Endothelial cell of umbilical vein (primary cell): ENCODE measurements at regions not wholly inside any gene's neighbourhood (a gene's known extent, or its start where the extent isn't known, plus 50 kb on each side); places are given as distances from the start of the nearest gene placed in this dataset.

Experiments used
- BruUV-seq: library from RNA; stranded (reverse); fragments of 400-500 nt; replicated peaks from 2 replicates; lab custom pipeline; 2021; lab: Mats Ljungman, UMichigan
- CTCF ChIA-PET: fragments of 300-600, 350-600 bp; sonication (Branson Sonifier 250); formaldehyde crosslinking; loops from one replicate; lab custom pipeline; 2021; ENCODE audit warnings: antibody characterized with exemption, inconsistent platforms; lab: Charles Lee
- POLR2A ChIA-PET: fragments of 300-600, 350-600 bp; sonication (Branson Sonifier 250); formaldehyde crosslinking; loops from one replicate; lab custom pipeline; 2021; ENCODE audit warnings: antibody characterized with exemption, inconsistent platforms; lab: Charles Lee
- DNase-seq: peaks from one replicate; pipeline ENCODE4 v3.0.0-alpha.2; 2011; ENCODE audit warnings: low read depth, low spot score
- FAIRE-seq: peaks from 2 replicates; lab custom pipeline; 2011; peaks lifted over from hg19 to GRCh38; lab: Jason Lieb, UNC
- H2AFZ ChIP-seq: 2 replicates; pipeline ENCODE4 v1.6.0; 2012; ENCODE audit warnings: low read depth, low read length, control low read depth, inconsistent platforms
- H3K27ac ChIP-seq: 2 replicates; pipeline ENCODE4 v1.5.1; 2011; ENCODE audit warnings: low read depth, mild to moderate bottlenecking, control low read depth, low read length, moderate library complexity; ENCODE audit not compliant: insufficient read depth
- H3K27me3 ChIP-seq, 2 experiments: 2 replicates each; pipeline versions ENCODE4 v1.6.0 to v1.6.1; 2011; ENCODE audit warnings: low read length in 2 of 2, mixed read lengths in 1 of 2; ENCODE audit not compliant: control insufficient read depth in 2 of 2, insufficient read depth in 2 of 2
- H3K36me3 ChIP-seq, 2 experiments: 2 replicates in 1 of 2; 3 replicates in 1 of 2; pipeline ENCODE4 v1.5.1; 2011; ENCODE audit warnings: low read length in 2 of 2, mild to moderate bottlenecking in 1 of 2, moderate library complexity in 1 of 2; ENCODE audit not compliant: control insufficient read depth in 2 of 2, insufficient read depth in 2 of 2; ENCODE audit errors: extremely low read depth in 1 of 2
- H3K4me1 ChIP-seq: 3 replicates; pipeline ENCODE4 v1.5.1; 2011; ENCODE audit warnings: mild to moderate bottlenecking, low read length; ENCODE audit not compliant: control insufficient read depth, insufficient read depth; ENCODE audit errors: extremely low read depth
- H3K4me2 ChIP-seq: 2 replicates; pipeline ENCODE4 v1.6.1; 2011; ENCODE audit warnings: low read length, control low read depth, mixed read lengths; ENCODE audit not compliant: insufficient read depth
- H3K4me3 ChIP-seq, 3 experiments: fragments of 200-600 bp in 1 of 3; sonication (generic), shearing (Covaris generic) in 1 of 3; replicated peaks in 1 of 3; 2 replicates each; pipeline ENCODE4 v1.5.1; 2011 to 2016; ENCODE audit warnings: control low read depth in 3 of 3, low read length in 3 of 3, mild to moderate bottlenecking in 2 of 3, inconsistent platforms in 1 of 3, low read depth in 1 of 3, moderate library complexity in 1 of 3; ENCODE audit not compliant: insufficient read depth in 1 of 3
- H3K79me2 ChIP-seq: 2 replicates; pipeline ENCODE4 v1.6.0; 2012; ENCODE audit warnings: low read length, inconsistent platforms; ENCODE audit not compliant: control insufficient read depth, insufficient read depth
- H3K9ac ChIP-seq: replicated peaks from 2 replicates; pipeline ENCODE3; 2011; ENCODE audit warnings: low read length, control low read depth; ENCODE audit not compliant: insufficient read depth; ENCODE audit errors: extremely low read depth
- H3K9me1 ChIP-seq: replicated peaks from 3 replicates; pipeline ENCODE4 v1.6.0; 2011; ENCODE audit warnings: mild to moderate bottlenecking, low read length; ENCODE audit not compliant: control insufficient read depth, insufficient read depth; ENCODE audit errors: extremely low read depth
- H3K9me3 ChIP-seq: replicated peaks from 2 replicates; pipeline ENCODE4 v1.5.1; 2012; ENCODE audit warnings: low read length, inconsistent platforms; ENCODE audit not compliant: control insufficient read depth, insufficient read depth
- H4K20me1 ChIP-seq: replicated peaks from 2 replicates; pipeline ENCODE3; 2011; ENCODE audit warnings: mild to moderate bottlenecking, low read length; ENCODE audit not compliant: control insufficient read depth, insufficient read depth; ENCODE audit errors: extremely low read depth
- EZH2 ChIP-seq: IDR thresholded peaks from 2 replicates; pipeline ENCODE4 v1.6.1; 2012; ENCODE audit warnings: borderline replicate concordance, low read depth, mild to moderate bottlenecking, moderate library complexity, low read length, inconsistent platforms; ENCODE audit not compliant: severe bottlenecking
- FOS ChIP-seq: IDR thresholded peaks from 2 replicates; pipeline ENCODE4 v1.6.1; 2011; ENCODE audit warnings: mild to moderate bottlenecking, low read length, moderate library complexity, borderline replicate concordance; ENCODE audit not compliant: insufficient read depth
- MYC ChIP-seq: IDR thresholded peaks from one replicate; pipeline ENCODE4 v1.6.1; 2011; ENCODE audit warnings: mild to moderate bottlenecking, low read depth, low read length
- POLR2A ChIP-seq: IDR thresholded peaks from 2 replicates; pipeline ENCODE4 v1.6.1; 2012; ENCODE audit warnings: low read depth, mild to moderate bottlenecking, control low read depth, low read length
- dilution Hi-C: fragments of 300-500 bp; cut with MboI; formaldehyde crosslinking; loops from one replicate; pipeline ENCODE4 v1.15.0; 2019; ENCODE audit warnings: low sequenced_read_pairs; ENCODE audit not compliant: extremely low pct_ligation_motif_present
- intact Hi-C: fragments of 100-400 bp; cut with micrococcal nuclease; formaldehyde crosslinking; loops from one replicate; pipeline ENCODE4 v1.10.0; 2022
- TF ChIP-seq, protein P1 (sequence below), 2 donors: IDR thresholded peaks; 1 replicate in 1 of 2; 2 replicates in 1 of 2; pipeline ENCODE4 v1.5.1; 2011; ENCODE audit warnings: low read length in 2 of 2, mild to moderate bottlenecking in 2 of 2, moderate library complexity in 2 of 2, control low read depth in 1 of 2, inconsistent platforms in 1 of 2, low read depth in 1 of 2; ENCODE audit not compliant: insufficient read depth in 1 of 2; ENCODE audit errors: extremely low read depth in 1 of 2

DNA sequence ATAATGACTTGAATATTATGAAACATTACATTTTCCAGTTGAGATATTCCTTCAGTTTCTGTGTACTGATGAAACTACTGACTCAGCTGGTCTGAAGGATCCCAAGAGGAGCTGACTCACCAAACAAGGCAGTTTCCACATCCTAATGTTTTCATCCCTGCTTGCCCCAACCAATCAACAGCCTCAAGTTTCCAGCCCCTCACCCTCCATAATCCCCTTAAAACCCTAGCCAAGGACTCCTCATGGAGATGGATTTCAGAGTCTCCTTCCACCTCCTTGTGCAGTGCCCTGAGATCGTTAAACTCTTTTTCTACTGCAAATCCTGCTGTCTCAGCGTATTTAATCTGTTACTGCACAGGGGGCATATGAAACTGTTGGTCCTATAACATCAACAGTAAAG is 83.1 kb upstream of the HAO2 start:
- Histone ChIP-seq H3K79me2 (no peaks in the 10 kb centered on the region), H3K4me1 (no peaks in the 10 kb centered on the region), H3K27ac (no peak overlapping the region), H3K9me3 (no peaks in the 10 kb centered on the region), H4K20me1 (no peaks in the 10 kb centered on the region), H3K9me1 (no peaks in the 10 kb centered on the region), H3K4me2 (no peak overlapping the region), H3K36me3 (no peaks in the 10 kb centered on the region), H3K27me3 (peaks cover 1 to 8% of the 10 kb centered on the region in 2 experiments), H3K9ac (no peak overlapping the region), H3K4me3 (no peak overlapping the region), H2AFZ (no peak overlapping the region)
- ChIA-PET POLR2A (no interaction called here), CTCF (interaction anchor here (1.2 to 1.7 kb wide), 3 partner anchors 10 to 82 kb away, joined by 3 to 22 read pairs (median 6); no protein-coding TSS in a partner anchor)
- dilution Hi-C loops, result no loop called here
- BruUV-seq, result no TSS peak
- intact Hi-C loops, result no loop called here
- no peak for FAIRE-seq
- DNase-seq, result no peak
- TF ChIP-seq POLR2A (no peak), FOS (peak; percentile 7)

DNA sequence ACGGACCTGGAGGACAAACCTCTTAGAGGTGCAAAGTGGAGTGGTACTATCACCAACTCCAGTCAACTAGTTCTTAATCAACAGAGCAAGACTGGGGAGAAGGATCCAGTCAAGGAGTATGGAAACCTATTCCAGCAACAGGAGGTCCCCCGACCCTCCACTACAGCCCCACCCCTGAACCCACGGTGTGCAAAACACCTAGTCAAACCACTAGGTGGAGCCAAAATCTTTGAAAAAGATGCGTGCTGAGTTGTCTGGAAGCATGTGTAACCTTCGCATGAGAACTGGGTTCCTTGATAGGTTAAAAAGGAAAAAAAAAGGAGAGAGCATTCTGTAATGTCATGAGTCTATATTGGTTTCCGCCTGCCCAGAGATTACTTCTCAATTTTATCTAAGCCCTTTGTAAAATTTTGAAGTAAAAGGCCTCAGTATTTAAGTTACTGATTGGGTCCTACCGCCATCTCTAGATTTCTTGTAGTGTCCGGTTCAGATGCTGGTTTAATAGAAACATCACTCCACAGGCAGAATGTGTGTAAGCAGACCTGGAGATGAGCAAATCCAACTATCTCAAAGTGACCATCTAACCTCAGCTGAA is 81.9 kb upstream of the HAO2 start:
- Histone ChIP-seq H3K9ac (no peak overlapping the region), H3K9me3 (no peaks in the 10 kb centered on the region), H3K9me1 (no peaks in the 10 kb centered on the region), H3K79me2 (no peaks in the 10 kb centered on the region), H4K20me1 (no peaks in the 10 kb centered on the region), H3K4me2 (no peak overlapping the region), H3K4me1 (no peaks in the 10 kb centered on the region), H3K27me3 (peaks cover 4 to 11% of the 10 kb centered on the region in 2 experiments), H2AFZ (no peak overlapping the region), H3K36me3 (no peaks in the 10 kb centered on the region), H3K4me3 (no peak overlapping the region), H3K27ac (no peak overlapping the region)
- intact Hi-C loops, result loop anchor here (1.0 to 2.0 kb wide), 2 partner anchors 40 to 81 kb away; no protein-coding TSS in a partner anchor
- ChIA-PET POLR2A (no interaction called here), CTCF (interaction anchor here (1.2 to 2.5 kb wide), 4 partner anchors 11 to 80 kb away, joined by 6 to 22 read pairs (median 10); no protein-coding TSS in a partner anchor)
- peak; percentile 28 for DNase-seq
- peak; percentile 66 for FAIRE-seq
- dilution Hi-C loops, result no loop called here
- BruUV-seq, result no TSS peak
- TF ChIP-seq EZH2 (no peak), POLR2A (no peak), MYC (no peak)
- TF ChIP-seq, protein P1, sequence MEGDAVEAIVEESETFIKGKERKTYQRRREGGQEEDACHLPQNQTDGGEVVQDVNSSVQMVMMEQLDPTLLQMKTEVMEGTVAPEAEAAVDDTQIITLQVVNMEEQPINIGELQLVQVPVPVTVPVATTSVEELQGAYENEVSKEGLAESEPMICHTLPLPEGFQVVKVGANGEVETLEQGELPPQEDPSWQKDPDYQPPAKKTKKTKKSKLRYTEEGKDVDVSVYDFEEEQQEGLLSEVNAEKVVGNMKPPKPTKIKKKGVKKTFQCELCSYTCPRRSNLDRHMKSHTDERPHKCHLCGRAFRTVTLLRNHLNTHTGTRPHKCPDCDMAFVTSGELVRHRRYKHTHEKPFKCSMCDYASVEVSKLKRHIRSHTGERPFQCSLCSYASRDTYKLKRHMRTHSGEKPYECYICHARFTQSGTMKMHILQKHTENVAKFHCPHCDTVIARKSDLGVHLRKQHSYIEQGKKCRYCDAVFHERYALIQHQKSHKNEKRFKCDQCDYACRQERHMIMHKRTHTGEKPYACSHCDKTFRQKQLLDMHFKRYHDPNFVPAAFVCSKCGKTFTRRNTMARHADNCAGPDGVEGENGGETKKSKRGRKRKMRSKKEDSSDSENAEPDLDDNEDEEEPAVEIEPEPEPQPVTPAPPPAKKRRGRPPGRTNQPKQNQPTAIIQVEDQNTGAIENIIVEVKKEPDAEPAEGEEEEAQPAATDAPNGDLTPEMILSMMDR (IDR thresholded peaks at IDR 0.05; ENCODE audit: extremely low read depth in 1 of 2, insufficient read depth in 1 of 2, low read depth in 1 of 2, low read length in 2 of 2), result peak; percentile 49 to 65
